ENCODE measurements at regions not wholly inside any gene's neighbourhood (a gene's known extent, or its start where the extent isn't known, plus 50 kb on each side); places are given as distances from the start of the nearest gene placed in this dataset.
"Not testable (repeated sequence)": the region's sequence is repeated elsewhere in the genome, so short reads cannot be mapped to it uniquely, and the experiment has no call there.

- not testable (repeated sequence) for TF ChIP-seq FOXM1 (IDR thresholded peaks at IDR 0.05; ENCODE audit: borderline replicate concordance); ZNF384 (IDR thresholded peaks at IDR 0.05); ARNT (IDR thresholded peaks at IDR 0.05); PKNOX1 (IDR thresholded peaks at IDR 0.05); BHLHE40 (IDR thresholded peaks at IDR 0.05; ENCODE audit: borderline replicate concordance); L3MBTL2 (conservative IDR thresholded peaks at IDR 0.05); HDGF (IDR thresholded peaks at IDR 0.05; ENCODE audit: borderline replicate concordance); LEF1 (IDR thresholded peaks at IDR 0.05; ENCODE audit: borderline replicate concordance); FOXA1 (IDR thresholded peaks at IDR 0.05)
These were observed 68.5 kb upstream of the TNK2 start for GRCh38 chr3:195976876-195977275.

Measured in HEK293T (cell line).